ENCODE measurements at regions not wholly inside any gene's neighbourhood (a gene's known extent, or its start where the extent isn't known, plus 50 kb on each side); places are given as distances from the start of the nearest gene placed in this dataset.

- H3K9me3 ChIP-seq (ENCODE audit: low read length): no peaks in the 10 kb centered on the region
- no peak overlapping the region for H3K4me3 Mint-ChIP-seq
- CTCF ChIA-PET: no interaction called here
Observed at GRCh38 chr14:46487582-46488350, 163.8 kb downstream of the RPL10L start.

GRCh38 chr14:46482200-46482599 lies 169.4 kb downstream of the RPL10L start:
- no peak overlapping the region for H3K27ac Mint-ChIP-seq
- no peak overlapping the region for H3K27ac ChIP-seq (ENCODE audit: low read depth, low read length)
- peaks cover 4 to 32% (median 8%) of the 10 kb centered on the region in 5 donors for H3K9me3 Mint-ChIP-seq
- H3K36me3 Mint-ChIP-seq: no peaks in the 10 kb centered on the region
- no peaks in the 10 kb centered on the region for H3K4me1 Mint-ChIP-seq
- H3K4me3 Mint-ChIP-seq: no peak overlapping the region
- no peak overlapping the region for H3K4me3 ChIP-seq (ENCODE audit: low read length)
- no peaks in the 10 kb centered on the region for H3K9me3 ChIP-seq (ENCODE audit: low read length)
- no peaks in the 10 kb centered on the region for H3K36me3 ChIP-seq (ENCODE audit: insufficient read depth, low read length)
- H3K27me3 ChIP-seq (ENCODE audit: insufficient read depth, low read length, poor library complexity, severe bottlenecking): no peaks in the 10 kb centered on the region
- no peaks in the 10 kb centered on the region for H3K4me1 ChIP-seq (ENCODE audit: insufficient read depth, low read length)
- no peak for DNase-seq
- ChIA-PET POLR2A (no interaction called here), CTCF (no interaction called here)
- H3K27me3 Mint-ChIP-seq: no peaks in the 10 kb centered on the region

More at GRCh38 chr14:46487582-46488350, 163.8 kb downstream of the RPL10L start:
- peaks cover 0 to 38% (median 4%) of the 10 kb centered on the region in 5 donors for H3K9me3 Mint-ChIP-seq
- no peaks in the 10 kb centered on the region for H3K36me3 ChIP-seq (ENCODE audit: insufficient read depth, low read length)
- H3K4me1 ChIP-seq (ENCODE audit: insufficient read depth, low read length): no peaks in the 10 kb centered on the region
- no peak for DNase-seq
- H3K27me3 Mint-ChIP-seq: no peaks in the 10 kb centered on the region
- no peak overlapping the region for H3K27ac Mint-ChIP-seq
- no peaks in the 10 kb centered on the region for H3K4me1 Mint-ChIP-seq
- no peak overlapping the region for H3K27ac ChIP-seq (ENCODE audit: low read depth, low read length)
- POLR2A ChIA-PET: no interaction called here
- no peaks in the 10 kb centered on the region for H3K27me3 ChIP-seq (ENCODE audit: insufficient read depth, low read length, poor library complexity, severe bottlenecking)
- no peak overlapping the region for H3K4me3 ChIP-seq (ENCODE audit: low read length)
- H3K36me3 Mint-ChIP-seq: no peaks in the 10 kb centered on the region

GRCh38 chr14:46480817-46481216 lies 170.8 kb downstream of the RPL10L start:
- H3K9me3 Mint-ChIP-seq: peaks cover 4 to 25% (median 9%) of the 10 kb centered on the region in 5 donors

GRCh38 chr14:46472261-46472660 lies 179.3 kb downstream of the RPL10L start:
- POLR2A ChIA-PET: no interaction called here
- peaks cover 0 to 19% (median 2%) of the 10 kb centered on the region in 5 donors for H3K9me3 Mint-ChIP-seq

More at GRCh38 chr14:46480817-46481216, 170.8 kb downstream of the RPL10L start:
- ChIA-PET CTCF (no interaction called here), POLR2A (no interaction called here)
- H3K9me3 ChIP-seq (ENCODE audit: low read length): no peaks in the 10 kb centered on the region
- no peak overlapping the region for H3K4me3 Mint-ChIP-seq
- H3K4me1 Mint-ChIP-seq: no peaks in the 10 kb centered on the region
- H3K27ac Mint-ChIP-seq: no peak overlapping the region
- no peaks in the 10 kb centered on the region for H3K4me1 ChIP-seq (ENCODE audit: insufficient read depth, low read length)
- H3K27me3 Mint-ChIP-seq: no peaks in the 10 kb centered on the region
- no peaks in the 10 kb centered on the region for H3K36me3 ChIP-seq (ENCODE audit: insufficient read depth, low read length)
- H3K4me3 ChIP-seq (ENCODE audit: low read length): no peak overlapping the region
- H3K27me3 ChIP-seq (ENCODE audit: insufficient read depth, low read length, poor library complexity, severe bottlenecking): no peaks in the 10 kb centered on the region
- H3K36me3 Mint-ChIP-seq: no peaks in the 10 kb centered on the region
- H3K27ac ChIP-seq (ENCODE audit: low read depth, low read length): no peak overlapping the region
- DNase-seq: no peak

GRCh38 chr14:46464341-46464740 lies 187.2 kb downstream of the RPL10L start:
- no peak for DNase-seq
- H3K4me1 Mint-ChIP-seq: no peaks in the 10 kb centered on the region
- H3K27ac Mint-ChIP-seq: no peak overlapping the region
- POLR2A ChIA-PET: no interaction called here
- H3K27ac ChIP-seq (ENCODE audit: low read depth, low read length): no peak overlapping the region
- H3K9me3 ChIP-seq (ENCODE audit: low read length): no peaks in the 10 kb centered on the region
- no peak overlapping the region for H3K4me3 ChIP-seq (ENCODE audit: low read length)
- no peaks in the 10 kb centered on the region for H3K36me3 ChIP-seq (ENCODE audit: insufficient read depth, low read length)
- CTCF ChIA-PET: no interaction called here
- no peak overlapping the region for H3K4me3 Mint-ChIP-seq
- peaks cover 0 to 1% of the 10 kb centered on the region in 2 donors for H3K27me3 Mint-ChIP-seq
- H3K27me3 ChIP-seq (ENCODE audit: insufficient read depth, low read length, poor library complexity, severe bottlenecking): no peaks in the 10 kb centered on the region
- H3K36me3 Mint-ChIP-seq: no peaks in the 10 kb centered on the region
- H3K9me3 Mint-ChIP-seq: peaks cover 3 to 38% (median 8%) of the 10 kb centered on the region in 5 donors
- no peaks in the 10 kb centered on the region for H3K4me1 ChIP-seq (ENCODE audit: insufficient read depth, low read length)

More at GRCh38 chr14:46472261-46472660, 179.3 kb downstream of the RPL10L start:
- Mint-ChIP-seq H3K27ac (no peak overlapping the region), H3K4me3 (no peak overlapping the region), H3K4me1 (no peaks in the 10 kb centered on the region), H3K27me3 (no peaks in the 10 kb centered on the region), H3K36me3 (no peaks in the 10 kb centered on the region)
- no peaks in the 10 kb centered on the region for H3K36me3 ChIP-seq (ENCODE audit: insufficient read depth, low read length)
- no peak overlapping the region for H3K27ac ChIP-seq (ENCODE audit: low read depth, low read length)
- CTCF ChIA-PET: no interaction called here
- no peak for DNase-seq
- H3K27me3 ChIP-seq (ENCODE audit: insufficient read depth, low read length, poor library complexity, severe bottlenecking): no peaks in the 10 kb centered on the region
- H3K4me1 ChIP-seq (ENCODE audit: insufficient read depth, low read length): no peaks in the 10 kb centered on the region
- H3K9me3 ChIP-seq (ENCODE audit: low read length): no peaks in the 10 kb centered on the region
- H3K4me3 ChIP-seq (ENCODE audit: low read length): no peak overlapping the region

GRCh38 chr14:46451800-46452199 lies 199.8 kb downstream of the RPL10L start:
- Histone ChIP-seq H3K36me3 (ENCODE audit: insufficient read depth, low read length) (no peaks in the 10 kb centered on the region), H3K4me3 (ENCODE audit: low read length) (no peak overlapping the region), H3K9me3 (ENCODE audit: low read length) (no peaks in the 10 kb centered on the region), H3K27ac (ENCODE audit: low read depth, low read length) (no peak overlapping the region), H3K4me1 (ENCODE audit: insufficient read depth, low read length) (no peaks in the 10 kb centered on the region), H3K27me3 (ENCODE audit: insufficient read depth, low read length, poor library complexity, severe bottlenecking) (no peaks in the 10 kb centered on the region)
- H3K4me3 Mint-ChIP-seq: no peak overlapping the region
- no peak overlapping the region for H3K27ac Mint-ChIP-seq
- POLR2A ChIA-PET: no interaction called here
- H3K9me3 Mint-ChIP-seq: peaks cover 0 to 11% (median 5%) of the 10 kb centered on the region in 5 donors
- no peaks in the 10 kb centered on the region for H3K27me3 Mint-ChIP-seq
- no peak for DNase-seq
- no peaks in the 10 kb centered on the region for H3K4me1 Mint-ChIP-seq
- no peaks in the 10 kb centered on the region for H3K36me3 Mint-ChIP-seq
- CTCF ChIA-PET: no interaction called here

GRCh38 chr14:46444666-46445065 lies 206.9 kb downstream of the RPL10L start:
- Mint-ChIP-seq H3K4me1 (no peaks in the 10 kb centered on the region), H3K9me3 (peaks cover 5 to 26% (median 22%) of the 10 kb centered on the region in 5 donors), H3K27me3 (no peaks in the 10 kb centered on the region), H3K36me3 (peaks cover 0 to 2% (median 0%) of the 10 kb centered on the region in 3 donors), H3K27ac (no peak overlapping the region), H3K4me3 (no peak overlapping the region)
- ChIA-PET POLR2A (no interaction called here), CTCF (no interaction called here)
- Histone ChIP-seq H3K36me3 (ENCODE audit: insufficient read depth, low read length) (no peaks in the 10 kb centered on the region), H3K4me3 (ENCODE audit: low read length) (no peak overlapping the region), H3K27me3 (ENCODE audit: insufficient read depth, low read length, poor library complexity, severe bottlenecking) (no peaks in the 10 kb centered on the region), H3K4me1 (ENCODE audit: insufficient read depth, low read length) (no peaks in the 10 kb centered on the region), H3K27ac (ENCODE audit: low read depth, low read length) (no peak overlapping the region), H3K9me3 (ENCODE audit: low read length) (no peaks in the 10 kb centered on the region)
- no peak for DNase-seq

- no peak overlapping the region for H3K4me3 Mint-ChIP-seq
- no peaks in the 10 kb centered on the region for H3K4me1 Mint-ChIP-seq
- POLR2A ChIA-PET: no interaction called here
Observed at GRCh38 chr14:46433381-46433780, 218.2 kb downstream of the RPL10L start.

More at GRCh38 chr14:46433381-46433780, 218.2 kb downstream of the RPL10L start:
- H3K36me3 ChIP-seq (ENCODE audit: insufficient read depth, low read length): no peaks in the 10 kb centered on the region
- no peak overlapping the region for H3K4me3 ChIP-seq (ENCODE audit: low read length)
- H3K4me1 ChIP-seq (ENCODE audit: insufficient read depth, low read length): no peaks in the 10 kb centered on the region
- no peak for DNase-seq
- H3K27me3 ChIP-seq (ENCODE audit: insufficient read depth, low read length, poor library complexity, severe bottlenecking): no peaks in the 10 kb centered on the region
- CTCF ChIA-PET: no interaction called here
- H3K27ac ChIP-seq (ENCODE audit: low read depth, low read length): no peak overlapping the region
- H3K27me3 Mint-ChIP-seq: no peaks in the 10 kb centered on the region
- peak overlapping the region in 1 of 8 donors; percentile 10 for H3K27ac Mint-ChIP-seq
- H3K9me3 Mint-ChIP-seq: peaks cover 10 to 43% (median 13%) of the 10 kb centered on the region in 5 donors
- no peaks in the 10 kb centered on the region for H3K36me3 Mint-ChIP-seq
- no peaks in the 10 kb centered on the region for H3K9me3 ChIP-seq (ENCODE audit: low read length)

All from CD8-positive, alpha-beta memory T cell (primary cell).